Natural killer cell (primary cell): ENCODE measurements at regions not wholly inside any gene's neighbourhood (a gene's known extent, or its start where the extent isn't known, plus 50 kb on each side); places are given as distances from the start of the nearest gene placed in this dataset.

Experiments used
- ATAC-seq, 3 donors: fragments of 150-1000 bp in 2 of 3; fragments of 200-7000 bp in 1 of 3; cut with Tn5 transposase; 1 replicate in 1 of 3; 2 replicates in 2 of 3; pipeline ENCODE4 v1.10.0; 2021; ENCODE audit warnings: mild to moderate bottlenecking in 2 of 3, moderate library complexity in 2 of 3
- DNase-seq, 2 donors: peaks; one replicate each; pipeline versions ENCODE4 v3.0.0 to v3.0.0-alpha.2; 2013 to 2021; ENCODE audit warnings: mixed read lengths in 1 of 2
- H3K27ac ChIP-seq: one replicate; pipeline ENCODE4 v1.5.1; 2013; ENCODE audit warnings: mild to moderate bottlenecking, low read length
- H3K27me3 ChIP-seq: one replicate; pipeline ENCODE4 v1.6.1; 2013; ENCODE audit warnings: low read length; ENCODE audit not compliant: control insufficient read depth, insufficient read depth
- H3K36me3 ChIP-seq: one replicate; pipeline ENCODE4 v1.6.1; 2013; ENCODE audit warnings: low read length; ENCODE audit not compliant: control insufficient read depth, insufficient read depth
- H3K4me1 ChIP-seq: one replicate; pipeline ENCODE4 v1.6.1; 2013; ENCODE audit warnings: low read length; ENCODE audit not compliant: control insufficient read depth, insufficient read depth
- H3K4me3 ChIP-seq: one replicate; pipeline ENCODE4 v1.5.1; 2013; ENCODE audit warnings: low read length
- H3K9me3 ChIP-seq: one replicate; pipeline ENCODE4 v1.6.1; 2013; ENCODE audit warnings: low read length; ENCODE audit not compliant: control insufficient read depth, insufficient read depth
- H3K27ac Mint-ChIP-seq, 2 donors: one replicate each; pipeline ENCODE4 v1.8.0; 2022; ENCODE audit warnings: mild to moderate bottlenecking in 2 of 2, mixed read lengths in 2 of 2, moderate library complexity in 1 of 2
- H3K27me3 Mint-ChIP-seq, 2 donors: one replicate each; pipeline ENCODE4 v1.8.0; 2022; ENCODE audit warnings: low read depth in 2 of 2, mixed read lengths in 2 of 2
- H3K36me3 Mint-ChIP-seq: one replicate; pipeline ENCODE4 v1.8.0; 2022; ENCODE audit warnings: mixed read lengths
- H3K4me1 Mint-ChIP-seq, 2 donors: one replicate each; pipeline ENCODE4 v1.8.0; 2022; ENCODE audit warnings: mixed read lengths in 2 of 2
- H3K4me3 Mint-ChIP-seq: one replicate; pipeline ENCODE4 v1.8.0; 2022; ENCODE audit warnings: mild to moderate bottlenecking, moderate library complexity, mixed read lengths
- H3K9me3 Mint-ChIP-seq, 2 donors: one replicate each; pipeline ENCODE4 v1.8.0; 2022; ENCODE audit warnings: mixed read lengths in 2 of 2
- WGBS: methylation state at CpG from one replicate; pipeline ENCODE4 v1.1.7; 2013; ENCODE audit warnings: missing lambda C conversion rate; ENCODE audit not compliant: insufficient coverage; 5-methylcytosine and 5-hydroxymethylcytosine counted together
- intact Hi-C: fragments of 100-400 bp; cut with micrococcal nuclease; formaldehyde crosslinking; loops from one replicate; pipeline ENCODE4 v1.14.2; 2022
- TF ChIP-seq, protein P1 (sequence below): fragments of 200-600 bp; IDR thresholded peaks from one replicate; pipeline ENCODE4 v1.8.0; 2022; ENCODE audit warnings: antibody characterized with exemption

DNA sequence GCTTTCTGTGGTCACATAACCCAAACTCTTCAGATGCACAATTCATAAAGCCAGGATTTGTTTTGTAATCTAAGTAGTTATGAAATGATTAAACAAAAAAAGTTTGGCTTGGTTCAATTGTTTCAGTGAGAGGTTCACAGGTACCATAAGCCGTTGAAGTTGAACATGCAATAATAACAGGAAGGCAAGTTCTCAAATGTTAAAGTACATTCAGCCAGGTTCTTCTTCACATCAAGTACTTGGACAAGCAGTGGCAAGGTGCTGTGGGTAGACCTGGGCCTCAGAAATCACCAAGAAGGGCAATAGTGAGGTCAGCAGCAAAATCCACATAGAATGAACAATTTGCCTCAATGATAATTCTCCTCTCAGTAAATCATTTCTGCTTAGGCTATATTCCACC is 175.5 kb downstream of the EPM2A start:
- Mint-ChIP-seq H3K4me1 (no peaks in the 10 kb centered on the region), H3K36me3 (no peaks in the 10 kb centered on the region), H3K4me3 (no peak overlapping the region), H3K9me3 (peaks cover 7 to 11% of the 10 kb centered on the region in 2 donors), H3K27me3 (no peaks in the 10 kb centered on the region), H3K27ac (no peak overlapping the region)
- no peaks in the 10 kb centered on the region for H3K4me1 ChIP-seq
- intact Hi-C loops, result no loop called here
- no peaks in the 10 kb centered on the region for H3K36me3 ChIP-seq
- no peak overlapping the region for H3K4me3 ChIP-seq
- ATAC-seq (no peak), DNase-seq (no peak)
- WGBS, result 62% methylated on average over 1 of the region's 1 CpG
- no peaks in the 10 kb centered on the region for H3K9me3 ChIP-seq
- H3K27ac ChIP-seq, result no peak overlapping the region
- no peaks in the 10 kb centered on the region for H3K27me3 ChIP-seq
- TF ChIP-seq, protein P1, sequence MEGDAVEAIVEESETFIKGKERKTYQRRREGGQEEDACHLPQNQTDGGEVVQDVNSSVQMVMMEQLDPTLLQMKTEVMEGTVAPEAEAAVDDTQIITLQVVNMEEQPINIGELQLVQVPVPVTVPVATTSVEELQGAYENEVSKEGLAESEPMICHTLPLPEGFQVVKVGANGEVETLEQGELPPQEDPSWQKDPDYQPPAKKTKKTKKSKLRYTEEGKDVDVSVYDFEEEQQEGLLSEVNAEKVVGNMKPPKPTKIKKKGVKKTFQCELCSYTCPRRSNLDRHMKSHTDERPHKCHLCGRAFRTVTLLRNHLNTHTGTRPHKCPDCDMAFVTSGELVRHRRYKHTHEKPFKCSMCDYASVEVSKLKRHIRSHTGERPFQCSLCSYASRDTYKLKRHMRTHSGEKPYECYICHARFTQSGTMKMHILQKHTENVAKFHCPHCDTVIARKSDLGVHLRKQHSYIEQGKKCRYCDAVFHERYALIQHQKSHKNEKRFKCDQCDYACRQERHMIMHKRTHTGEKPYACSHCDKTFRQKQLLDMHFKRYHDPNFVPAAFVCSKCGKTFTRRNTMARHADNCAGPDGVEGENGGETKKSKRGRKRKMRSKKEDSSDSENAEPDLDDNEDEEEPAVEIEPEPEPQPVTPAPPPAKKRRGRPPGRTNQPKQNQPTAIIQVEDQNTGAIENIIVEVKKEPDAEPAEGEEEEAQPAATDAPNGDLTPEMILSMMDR, result no peak

DNA sequence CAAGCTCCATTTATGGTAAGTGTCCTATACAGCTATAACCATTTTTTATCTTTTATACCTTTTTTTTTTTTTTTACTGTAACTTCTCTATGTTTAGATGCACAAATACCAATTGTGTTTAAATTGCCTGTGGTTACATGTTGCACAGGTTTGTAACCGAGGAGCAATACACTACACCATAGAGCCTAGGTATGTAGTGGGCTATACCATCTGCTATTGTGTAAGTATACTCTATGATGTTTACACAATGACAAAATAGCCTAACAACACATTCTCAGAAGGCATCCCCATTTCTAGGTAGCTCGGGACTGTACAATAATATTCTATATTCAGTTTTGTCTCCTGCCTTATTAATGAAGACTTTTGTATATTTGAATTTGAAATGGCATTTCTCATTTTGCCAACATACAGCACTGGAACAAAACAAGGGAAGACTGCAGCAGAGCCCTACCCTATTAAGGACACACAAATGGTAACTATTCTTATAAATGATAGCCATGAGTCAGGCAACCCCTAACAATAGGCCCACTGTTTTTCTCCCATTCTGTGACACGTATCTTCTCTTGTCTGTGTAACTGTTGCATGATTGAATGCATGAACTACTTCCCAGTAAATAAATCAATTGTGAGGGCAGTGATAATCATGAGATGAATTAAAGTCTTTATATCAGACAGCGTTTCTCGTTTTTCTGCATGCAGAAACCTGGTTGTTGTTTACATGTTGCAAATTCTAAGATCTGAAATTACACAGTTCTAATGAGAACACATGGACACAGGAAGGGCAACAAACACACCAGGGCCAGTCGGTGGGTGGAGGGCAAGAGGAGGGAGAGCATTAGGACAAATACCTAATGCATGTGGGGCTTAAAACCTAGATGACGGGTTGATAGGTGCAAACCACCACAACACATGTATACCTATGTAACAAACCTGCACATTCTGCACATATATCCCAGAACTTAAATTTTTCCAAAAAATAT is 173.9 kb downstream of the EPM2A start:
- Histone ChIP-seq H3K4me3 (no peak overlapping the region), H3K4me1 (no peaks in the 10 kb centered on the region), H3K36me3 (no peaks in the 10 kb centered on the region), H3K27ac (no peak overlapping the region), H3K27me3 (no peaks in the 10 kb centered on the region), H3K9me3 (no peaks in the 10 kb centered on the region)
- no peak overlapping the region for H3K27ac Mint-ChIP-seq
- DNase-seq (no peak), ATAC-seq (no peak)
- H3K36me3 Mint-ChIP-seq, result no peaks in the 10 kb centered on the region
- intact Hi-C loops, result no loop called here
- peaks cover 7 to 10% of the 10 kb centered on the region in 2 donors for H3K9me3 Mint-ChIP-seq
- no peaks in the 10 kb centered on the region for H3K4me1 Mint-ChIP-seq
- TF ChIP-seq, protein P1, result no peak
- 86% methylated on average over 4 of the region's 7 CpGs for WGBS
- no peak overlapping the region for H3K4me3 Mint-ChIP-seq
- no peaks in the 10 kb centered on the region for H3K27me3 Mint-ChIP-seq

DNA sequence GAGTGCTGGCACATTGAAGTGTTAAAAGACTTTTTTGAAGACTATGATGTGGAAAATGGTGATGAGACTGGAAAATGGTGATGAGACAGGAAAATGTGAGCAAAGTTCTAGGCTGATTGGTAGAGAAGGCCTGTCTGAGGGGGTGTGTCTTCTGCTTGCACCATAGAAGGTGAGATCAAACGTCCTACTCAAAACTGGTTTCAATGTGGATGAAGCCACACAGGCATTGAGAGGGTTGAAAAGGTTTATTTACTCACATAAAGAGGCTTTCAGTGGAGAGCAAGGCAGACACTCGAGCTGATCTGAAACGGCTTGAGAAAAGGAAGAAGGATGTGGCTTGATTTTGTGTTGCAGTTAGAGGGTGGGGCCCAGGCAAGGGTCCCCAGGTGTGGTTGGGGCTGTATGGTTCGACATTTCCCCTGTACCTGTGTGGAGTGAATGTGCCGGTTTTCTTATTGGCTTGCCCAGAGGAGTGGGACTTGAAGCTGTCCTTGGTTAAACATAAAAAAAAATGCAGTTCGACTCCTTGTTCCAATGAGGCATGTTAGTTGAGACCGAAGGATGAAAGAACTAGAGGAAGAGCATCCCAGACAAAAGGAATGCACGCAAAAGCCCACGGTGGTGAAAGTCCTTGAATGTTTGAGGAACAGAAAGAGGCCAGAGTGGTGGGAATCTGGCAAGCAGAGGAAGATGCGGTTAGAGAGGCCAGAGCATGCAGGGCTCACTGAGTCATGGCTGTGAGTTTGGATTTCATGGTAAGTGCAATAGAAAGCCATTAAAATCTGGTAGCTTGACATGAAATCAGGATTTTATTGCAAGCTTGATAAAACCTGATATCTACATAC is 172.3 kb downstream of the EPM2A start:
- Histone ChIP-seq H3K27me3 (no peaks in the 10 kb centered on the region), H3K4me3 (no peak overlapping the region), H3K9me3 (no peaks in the 10 kb centered on the region), H3K36me3 (no peaks in the 10 kb centered on the region), H3K27ac (no peak overlapping the region), H3K4me1 (no peaks in the 10 kb centered on the region)
- Mint-ChIP-seq H3K36me3 (no peaks in the 10 kb centered on the region), H3K4me3 (no peak overlapping the region), H3K27ac (no peak overlapping the region), H3K27me3 (no peaks in the 10 kb centered on the region), H3K9me3 (peaks cover 7 to 10% of the 10 kb centered on the region in 2 donors), H3K4me1 (no peaks in the 10 kb centered on the region)
- no peak for ATAC-seq
- intact Hi-C loops, result no loop called here
- no peak for DNase-seq
- WGBS, result 77% methylated on average over 10 of the region's 10 CpGs
- TF ChIP-seq, protein P1, result no peak
